Colon (tissue), 2 donors: ENCODE measurements at regions not wholly inside any gene's neighbourhood (a gene's known extent, or its start where the extent isn't known, plus 50 kb on each side); places are given as distances from the start of the nearest gene placed in this dataset.
A peak's percentile ranks its signal among the peaks of the same experiment; 100 is the strongest.

Source experiments
- FAIRE-seq: peaks from 2 replicates; lab custom pipeline; 2012; peaks lifted over from hg19 to GRCh38; lab: Jason Lieb, UNC
- donor health status: control.
- donor health status: control.

GRCh38 chr7:16232273-16232672 lies 189.1 kb downstream of the CRPPA start:
- no peak for FAIRE-seq

GRCh38 chr7:16223963-16224707 lies 197.2 kb downstream of the CRPPA start:
- FAIRE-seq, result no peak

- peak; percentile 49 for FAIRE-seq
Measured at GRCh38 chr7:16212610-16213009, 208.7 kb downstream of the CRPPA start.

DNA sequence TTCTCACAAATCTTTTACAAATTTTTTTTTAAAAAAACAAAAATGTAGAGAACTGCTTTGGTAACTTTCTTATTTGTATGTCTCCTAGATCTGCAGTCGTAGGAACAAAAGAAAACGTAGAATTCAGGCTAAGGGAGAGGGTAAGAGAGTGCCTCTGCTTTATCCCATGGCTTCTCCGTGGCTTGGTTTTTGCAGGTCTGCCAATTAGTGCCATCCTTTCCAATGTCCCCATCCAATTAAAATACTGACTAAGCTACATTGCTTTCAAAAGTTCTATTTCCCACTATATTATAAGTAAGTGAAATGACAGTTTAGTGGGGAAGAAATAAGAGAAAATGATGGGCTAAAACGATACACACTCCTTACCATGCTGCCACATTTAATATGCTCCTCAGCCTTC lies 209.3 kb downstream of the CRPPA start:
- no peak for FAIRE-seq

- no peak for FAIRE-seq
Measured at GRCh38 chr7:16211402-16211925, 209.9 kb downstream of the CRPPA start.

DNA sequence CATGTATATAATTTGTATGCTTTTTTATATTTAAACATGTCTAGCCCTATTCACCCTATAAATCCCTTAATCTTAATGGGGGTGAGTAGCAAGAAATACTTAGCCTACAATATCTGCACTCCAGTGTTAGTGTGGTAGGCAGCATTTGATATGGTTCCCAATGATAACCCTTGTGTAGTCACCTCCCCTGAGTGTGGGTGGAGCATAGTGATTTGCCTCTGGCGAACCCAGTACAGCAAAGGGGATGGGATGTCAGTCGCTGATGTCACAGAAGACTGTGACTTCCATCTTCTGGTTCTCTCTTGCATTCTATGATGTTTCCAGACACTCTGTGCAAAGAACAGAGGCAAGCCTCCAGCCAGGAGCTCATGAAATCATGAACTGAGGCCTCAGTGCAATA lies 211.2 kb downstream of the CRPPA start:
- no peak for FAIRE-seq

- FAIRE-seq, result no peak
Measured at GRCh38 chr7:16207321-16207720, 214.0 kb downstream of the CRPPA start.

DNA sequence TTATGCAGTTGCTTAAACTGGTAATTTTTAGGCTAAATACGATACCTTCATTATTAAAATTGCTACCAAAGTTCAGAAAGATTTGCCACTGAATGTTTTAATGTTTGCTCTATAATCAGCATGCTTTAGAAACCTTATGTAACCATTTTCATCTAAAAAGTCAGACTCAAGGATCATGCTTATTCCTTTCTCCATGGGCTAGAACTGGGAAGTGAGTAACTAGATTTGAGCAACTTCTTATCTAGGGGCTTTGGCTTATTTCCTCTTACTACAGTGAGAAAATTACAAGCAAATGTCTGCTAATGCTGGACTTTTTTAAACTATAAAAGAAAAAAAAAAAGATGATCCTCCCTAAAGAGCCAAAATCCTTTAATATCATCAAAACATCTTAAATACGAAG lies 215.9 kb downstream of the CRPPA start:
- FAIRE-seq, result no peak

GRCh38 chr7:16204953-16205352 lies 216.4 kb downstream of the CRPPA start:
- FAIRE-seq, result no peak

GRCh38 chr7:16203065-16203464 lies 218.3 kb downstream of the CRPPA start:
- FAIRE-seq, result no peak

DNA sequence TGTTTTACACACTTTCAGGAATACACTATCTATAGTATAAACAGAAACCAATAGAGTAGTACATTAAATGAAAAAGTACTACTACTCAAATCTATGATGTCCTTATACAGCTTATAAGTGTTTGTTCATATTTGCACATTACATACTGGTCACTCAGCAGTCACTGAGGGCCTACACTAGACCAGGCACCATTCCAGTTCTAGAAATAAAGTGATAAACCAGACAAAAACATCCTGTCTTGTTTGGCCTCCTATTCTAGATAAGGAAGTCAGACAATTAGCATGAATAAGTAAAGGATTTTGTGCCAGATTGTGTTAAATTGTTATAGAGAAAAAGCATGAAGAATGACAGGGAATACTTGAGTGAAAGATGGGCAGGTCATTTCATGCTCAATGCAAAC lies 219.0 kb downstream of the CRPPA start:
- FAIRE-seq, result no peak

DNA sequence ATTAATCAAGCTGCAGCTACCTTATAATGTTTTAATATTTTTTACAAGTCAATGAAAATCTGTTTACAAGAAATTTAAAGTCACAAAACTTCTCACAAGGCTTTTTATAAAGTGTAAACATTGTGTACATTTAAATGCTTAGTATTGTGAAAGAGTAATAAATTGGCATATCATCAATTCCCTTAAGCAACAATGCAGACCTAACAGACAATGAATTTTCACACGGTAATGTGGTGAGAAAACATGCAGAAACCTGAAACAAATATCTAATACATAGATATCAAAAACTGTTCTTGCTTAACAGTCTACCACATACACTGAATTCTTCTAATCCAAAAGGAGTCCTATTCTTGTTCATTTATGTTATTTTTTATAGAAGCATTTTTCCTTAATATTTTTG lies 220.7 kb downstream of the CRPPA start:
- no peak for FAIRE-seq

DNA sequence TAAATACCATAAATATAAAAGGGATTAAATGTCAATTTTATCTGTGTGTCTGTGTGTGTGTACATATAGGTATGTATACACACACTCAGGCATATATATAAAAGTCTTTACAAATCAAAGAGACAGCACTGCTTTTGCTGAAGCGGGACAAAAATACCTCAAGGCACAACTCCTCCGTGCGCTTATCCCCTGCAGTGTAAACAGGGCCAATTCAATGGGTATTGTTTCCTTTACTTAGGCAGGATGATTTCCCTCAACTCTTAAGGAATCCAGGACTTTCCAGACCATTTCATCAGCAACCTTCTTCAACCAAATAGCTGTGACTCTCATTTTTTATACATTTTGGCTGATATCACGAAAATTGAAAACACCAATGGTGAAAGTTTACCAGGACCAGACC lies 227.7 kb downstream of the CRPPA start:
- no peak for FAIRE-seq

DNA sequence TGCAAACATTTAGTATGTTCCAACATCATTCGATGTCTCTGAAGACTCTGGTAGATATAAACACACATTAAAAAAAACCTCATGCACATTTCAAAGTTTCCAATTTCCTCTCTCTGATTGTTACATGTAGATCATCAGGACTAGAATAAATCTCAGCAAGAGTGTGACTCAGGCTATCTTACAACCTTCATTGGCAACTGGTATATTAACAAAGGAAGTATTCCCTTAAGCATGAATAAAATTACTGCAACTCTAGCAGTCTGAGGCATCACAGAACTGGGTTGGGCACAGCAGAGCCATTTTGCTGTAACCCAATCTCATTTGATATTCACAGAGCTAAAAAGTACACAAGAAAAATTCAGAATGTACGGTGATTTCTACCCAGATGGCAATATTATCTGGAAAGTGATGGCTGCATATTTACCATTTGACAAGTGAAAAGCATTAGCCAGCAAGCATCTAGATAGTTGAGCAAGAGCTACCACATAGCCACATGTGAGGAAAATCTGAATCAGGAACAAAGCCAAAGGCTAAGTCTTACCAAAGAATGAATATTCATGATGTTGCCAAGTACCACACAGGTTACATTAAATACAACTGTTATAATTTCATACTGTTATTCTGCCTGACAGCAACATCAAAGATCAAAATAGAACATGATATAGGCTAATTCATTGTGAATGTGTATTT lies 232.2 kb downstream of the CRPPA start:
- no peak for FAIRE-seq

DNA sequence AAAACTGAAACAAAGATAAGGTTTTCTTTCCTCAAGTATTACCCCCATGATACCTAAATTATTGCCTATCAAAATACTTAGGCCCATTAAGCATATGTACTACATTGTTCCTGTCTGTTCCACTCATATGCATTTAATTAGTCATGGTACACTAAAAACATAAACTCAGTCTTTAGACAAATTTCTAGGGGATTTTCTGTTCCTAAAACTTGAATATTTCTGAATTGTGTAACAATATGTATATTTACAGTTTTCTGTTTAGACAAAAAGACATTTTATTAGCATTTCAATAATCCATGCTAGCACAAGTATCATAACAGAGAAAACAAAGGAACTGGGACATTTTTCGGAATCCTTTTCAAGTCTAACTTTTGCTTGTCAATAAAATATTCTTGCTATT lies 234.2 kb downstream of the CRPPA start:
- no peak for FAIRE-seq

GRCh38 chr7:16178585-16178984 lies 242.8 kb downstream of the CRPPA start:
- no peak for FAIRE-seq

- FAIRE-seq, result no peak
Measured at GRCh38 chr7:16178092-16178491, 243.2 kb downstream of the CRPPA start.

GRCh38 chr7:16174253-16174652 lies 247.1 kb downstream of the CRPPA start:
- no peak for FAIRE-seq

DNA sequence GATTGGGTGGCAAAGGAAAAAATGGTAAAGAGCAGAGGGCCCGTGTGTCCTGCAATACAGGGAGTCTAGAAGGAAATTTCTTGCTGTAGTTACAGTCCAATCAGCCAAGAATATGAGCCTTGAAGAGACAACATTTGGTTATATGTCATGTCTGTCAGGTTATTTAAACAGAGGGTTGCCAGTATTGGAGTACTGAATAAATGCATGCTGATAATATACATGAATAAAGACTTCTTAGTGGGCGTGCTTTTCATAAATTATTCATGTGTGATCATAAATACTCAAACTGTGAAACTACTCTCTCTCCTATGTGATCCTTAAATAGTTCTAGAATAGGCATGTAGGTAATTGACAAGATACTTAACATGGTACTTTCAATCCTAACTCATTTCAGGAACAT lies 249.0 kb downstream of the CRPPA start:
- no peak for FAIRE-seq

DNA sequence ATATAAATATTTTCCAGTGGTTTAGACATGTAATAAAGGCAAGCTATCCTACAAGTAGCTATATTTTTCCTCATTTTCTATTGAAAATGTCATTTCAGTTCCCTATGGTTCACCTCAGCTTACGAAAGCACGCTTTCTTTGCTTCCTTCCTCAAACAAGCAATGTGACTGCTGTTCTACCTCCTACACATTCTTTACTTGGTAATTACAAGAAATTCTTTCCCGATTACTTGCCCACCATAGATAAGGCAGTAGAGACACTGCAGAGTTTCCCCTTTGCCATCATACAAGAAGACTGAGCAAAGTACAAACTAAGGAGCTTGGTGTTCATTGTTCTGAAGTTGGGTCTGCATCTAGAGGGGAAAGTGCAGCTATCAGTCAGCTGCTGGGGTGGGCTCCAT lies 249.4 kb downstream of the CRPPA start:
- no peak for FAIRE-seq

- no peak for FAIRE-seq
Measured at GRCh38 chr7:16170671-16171070, 250.7 kb downstream of the CRPPA start.

GRCh38 chr7:16169537-16169936 lies 251.8 kb downstream of the CRPPA start:
- FAIRE-seq, result no peak

DNA sequence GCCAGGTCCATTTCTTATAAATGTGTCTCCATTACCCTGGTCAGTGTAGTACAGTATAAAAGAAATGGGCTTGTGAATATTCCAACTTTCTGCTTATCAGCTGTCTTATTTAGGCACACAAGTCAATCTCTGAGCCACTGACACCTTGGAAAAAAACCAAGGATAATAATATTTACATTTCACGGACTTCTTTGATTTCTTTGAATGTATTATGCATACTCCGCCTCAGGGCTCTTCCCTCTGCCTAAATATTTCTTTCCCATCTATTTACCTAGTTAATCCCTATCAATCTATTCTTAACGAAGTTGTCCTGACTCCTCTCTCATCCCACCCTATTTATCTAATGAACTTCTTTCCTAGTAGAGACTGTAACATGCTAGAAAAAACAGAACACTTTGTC lies 253.8 kb downstream of the CRPPA start:
- no peak for FAIRE-seq

DNA sequence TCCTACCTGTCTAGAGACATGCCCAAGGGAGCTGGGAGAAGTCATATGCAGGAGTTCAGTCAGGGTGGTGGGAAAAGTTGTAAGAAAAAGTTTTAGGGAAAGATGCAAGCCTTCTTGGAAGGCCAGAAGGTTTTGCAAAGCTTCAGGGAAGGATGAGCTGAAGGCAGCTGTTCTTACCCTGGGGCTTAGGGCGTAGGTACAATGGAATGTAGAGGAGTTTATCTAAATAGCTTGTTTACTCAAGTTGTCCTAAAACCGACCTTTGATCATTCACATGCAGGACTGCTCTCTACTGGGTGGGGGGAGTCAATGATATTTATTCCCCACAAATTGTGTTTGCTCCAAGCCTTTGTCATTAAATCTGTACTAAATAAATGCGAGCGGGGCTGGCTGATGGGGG lies 277.0 kb downstream of the CRPPA start:
- FAIRE-seq, result no peak
